ENCODE measurements at regions not wholly inside any gene's neighbourhood (a gene's known extent, or its start where the extent isn't known, plus 50 kb on each side); places are given as distances from the start of the nearest gene placed in this dataset.
A peak's percentile ranks its signal among the peaks of the same experiment; 100 is the strongest.
"Not testable (repeated sequence)": the region's sequence is repeated elsewhere in the genome, so short reads cannot be mapped to it uniquely, and the experiment has no call there.

GRCh38 chr2:133844214-133844892 lies 276.1 kb upstream of the NCKAP5 start:
- peak; percentile 42 for DNase-seq

DNA sequence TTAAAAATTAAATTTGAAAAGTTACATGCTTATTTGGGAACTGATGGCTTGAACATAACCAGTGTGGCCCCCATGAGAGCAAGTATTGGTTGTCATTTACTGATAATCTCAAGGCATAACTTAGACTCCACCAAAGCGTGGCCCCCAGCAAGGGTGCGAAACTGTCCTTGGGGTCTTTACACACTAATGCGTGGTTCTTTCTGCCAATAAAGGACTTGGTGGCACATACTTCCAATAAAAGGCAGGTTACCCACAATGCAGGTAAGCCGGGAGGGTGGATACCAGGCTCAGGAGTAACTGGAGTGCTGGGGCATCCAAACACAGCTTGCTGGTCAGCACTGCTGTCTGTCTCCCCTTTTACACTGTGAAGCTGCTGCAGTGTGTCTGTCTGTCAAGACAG lies 278.2 kb upstream of the NCKAP5 start:
- no peak for DNase-seq

GRCh38 chr2:133847591-133847990 lies 279.3 kb upstream of the NCKAP5 start:
- no peak for DNase-seq

DNA sequence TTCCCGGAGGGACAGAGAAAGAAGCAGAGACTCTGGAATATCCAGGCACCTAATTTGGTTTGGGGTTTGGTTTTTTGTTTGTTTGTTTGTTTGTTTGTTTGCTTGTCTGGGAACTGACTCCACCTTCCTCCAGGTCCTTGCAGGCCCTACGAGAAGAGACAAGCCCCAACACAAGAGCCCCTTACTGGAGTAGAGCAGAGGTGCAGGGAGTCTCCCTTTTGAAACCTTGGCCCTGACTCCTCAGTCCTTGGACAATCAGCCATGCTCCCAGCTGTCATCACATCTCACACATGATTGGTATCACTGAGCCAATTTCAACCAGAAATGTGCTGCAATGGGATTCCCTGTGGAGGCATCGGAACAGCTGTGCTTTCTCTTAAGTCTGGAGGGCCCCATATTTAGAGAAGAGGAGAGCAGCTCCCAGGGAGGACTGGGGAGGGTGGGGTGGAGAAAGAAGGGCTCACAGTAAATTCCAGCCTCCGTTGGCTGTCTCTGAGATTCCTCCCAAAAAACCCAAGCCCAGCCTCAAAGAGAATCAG lies 279.9 kb upstream of the NCKAP5 start:
- no peak for DNase-seq

DNA sequence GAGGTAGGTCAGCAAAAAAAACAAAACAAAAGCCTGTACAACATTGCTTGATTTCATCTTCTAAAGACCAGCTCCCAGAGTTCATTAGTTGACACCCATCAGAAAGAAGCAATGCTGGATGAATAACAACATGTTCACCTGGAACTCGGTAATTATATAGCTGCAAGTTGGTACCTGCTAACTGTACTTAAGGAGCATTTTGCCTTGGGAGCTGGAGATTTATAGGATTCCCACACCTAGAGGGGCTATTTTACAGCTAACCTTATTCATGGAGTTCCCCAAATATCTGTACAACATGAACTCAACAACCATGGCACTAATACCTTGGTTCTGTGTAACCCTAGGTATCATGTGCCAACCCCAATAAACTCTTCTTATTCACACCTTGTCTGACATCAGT lies 281.1 kb upstream of the NCKAP5 start:
- no peak for DNase-seq

- DNase-seq, result no peak
These were observed 286.4 kb upstream of the NCKAP5 start for GRCh38 chr2:133854603-133855200.

DNA sequence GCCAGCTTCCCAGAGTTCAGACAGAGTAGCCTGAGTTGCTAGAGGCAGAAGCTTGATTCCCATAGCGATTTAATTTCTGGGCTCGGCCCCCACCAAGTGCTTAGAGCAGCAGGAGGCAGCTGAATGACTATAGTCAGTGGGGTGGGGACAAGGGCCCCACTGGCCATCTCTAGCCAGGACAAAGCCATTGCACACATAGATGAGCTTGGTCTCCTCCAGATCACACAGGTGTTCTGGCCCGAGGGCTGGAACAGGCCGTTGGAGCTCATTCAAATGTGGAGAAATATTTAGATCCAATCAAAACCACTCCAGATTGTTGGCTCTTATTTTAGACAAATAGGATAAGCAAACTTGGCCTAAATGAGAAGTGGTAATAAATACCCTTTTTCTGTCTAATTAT lies 287.3 kb upstream of the NCKAP5 start:
- DNase-seq, result no peak

- DNase-seq, result no peak
These were observed 288.4 kb upstream of the NCKAP5 start for GRCh38 chr2:133856678-133857077.

- no peak for DNase-seq
These were observed 291.3 kb upstream of the NCKAP5 start for GRCh38 chr2:133859578-133859977.

- DNase-seq, result no peak
These were observed 294.2 kb upstream of the NCKAP5 start for GRCh38 chr2:133862400-133862977.

GRCh38 chr2:133863106-133863800 lies 295.0 kb upstream of the NCKAP5 start:
- no peak for DNase-seq

DNA sequence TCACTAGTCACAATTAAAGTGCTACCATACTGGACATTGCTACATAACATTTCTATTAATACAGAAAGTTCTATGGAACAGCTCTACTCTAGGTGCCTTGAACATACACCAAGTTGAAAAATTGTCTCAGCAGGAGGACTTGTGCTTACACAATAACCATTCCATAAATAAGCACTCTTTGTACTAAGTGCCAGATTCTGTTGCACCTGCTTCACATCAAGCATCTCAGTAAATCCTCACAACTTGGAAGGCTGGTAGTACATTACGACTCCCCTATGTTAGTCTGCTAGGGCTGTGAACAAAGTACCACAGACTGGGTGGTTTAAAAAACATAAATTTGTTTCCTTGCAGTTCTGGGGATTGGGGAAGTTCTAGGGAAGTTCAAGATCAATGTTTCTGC lies 296.9 kb upstream of the NCKAP5 start:
- no peak for DNase-seq

GRCh38 chr2:133867166-133867565 lies 298.9 kb upstream of the NCKAP5 start:
- DNase-seq, result no peak

DNA sequence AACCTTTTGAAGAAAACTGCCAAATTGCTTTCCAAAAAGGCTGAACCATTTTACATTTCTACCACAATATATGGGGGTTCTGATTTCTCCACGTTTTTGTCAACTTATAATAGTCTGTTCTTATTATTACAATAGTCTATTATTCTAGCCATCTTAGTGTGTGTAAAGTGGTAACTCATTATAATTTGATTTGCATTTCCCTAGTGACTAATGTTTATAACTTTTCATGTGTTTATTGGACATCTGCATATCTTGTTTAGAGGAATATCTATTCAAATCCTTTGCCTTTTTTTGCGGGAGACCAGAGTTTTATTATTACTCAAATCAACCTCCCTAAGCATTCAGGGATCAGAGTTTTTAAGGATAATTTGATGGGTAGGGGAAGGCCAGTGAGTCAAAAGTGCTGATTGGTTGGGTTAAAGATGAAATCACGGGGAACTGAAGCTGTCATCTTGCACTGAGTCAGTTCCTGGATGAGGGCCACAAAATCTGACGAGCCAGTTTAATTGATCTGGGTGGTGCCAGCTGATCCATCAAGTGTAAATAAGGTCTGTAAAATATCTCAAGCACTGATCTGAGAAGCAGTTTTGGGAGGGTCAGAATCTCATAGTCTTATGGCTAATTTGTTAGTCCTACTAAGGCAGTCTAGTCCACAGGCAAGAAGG lies 303.4 kb upstream of the NCKAP5 start:
- no peak for DNase-seq

DNA sequence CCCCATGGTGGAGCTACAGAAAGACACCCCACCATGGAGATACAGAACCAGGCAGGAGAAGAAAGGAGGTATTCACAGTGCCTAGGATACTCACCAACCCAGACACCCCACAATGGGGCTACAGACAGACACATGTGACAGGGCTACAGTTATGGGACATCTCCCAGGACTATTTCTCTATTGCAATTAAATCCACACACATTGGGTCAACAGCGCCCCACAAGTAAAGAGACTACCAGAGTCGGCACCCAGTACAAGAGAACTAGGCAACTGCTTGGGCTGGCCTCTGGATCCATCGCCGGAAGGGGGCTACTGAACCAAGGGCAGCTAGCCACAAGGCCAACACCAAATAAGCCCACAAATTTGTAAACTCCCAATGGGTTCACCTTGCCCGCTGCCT lies 310.1 kb upstream of the NCKAP5 start:
- DNase-seq, result no peak

- DNase-seq, result no peak
These were observed 311.4 kb upstream of the NCKAP5 start for GRCh38 chr2:133879703-133880102.

- not testable (repeated sequence) for DNase-seq
These were observed 313.9 kb upstream of the NCKAP5 start for GRCh38 chr2:133882159-133882558.

GRCh38 chr2:133884739-133885381 lies 316.6 kb upstream of the NCKAP5 start:
- no peak for DNase-seq

GRCh38 chr2:133885847-133886246 lies 317.6 kb upstream of the NCKAP5 start:
- DNase-seq, result no peak

DNA sequence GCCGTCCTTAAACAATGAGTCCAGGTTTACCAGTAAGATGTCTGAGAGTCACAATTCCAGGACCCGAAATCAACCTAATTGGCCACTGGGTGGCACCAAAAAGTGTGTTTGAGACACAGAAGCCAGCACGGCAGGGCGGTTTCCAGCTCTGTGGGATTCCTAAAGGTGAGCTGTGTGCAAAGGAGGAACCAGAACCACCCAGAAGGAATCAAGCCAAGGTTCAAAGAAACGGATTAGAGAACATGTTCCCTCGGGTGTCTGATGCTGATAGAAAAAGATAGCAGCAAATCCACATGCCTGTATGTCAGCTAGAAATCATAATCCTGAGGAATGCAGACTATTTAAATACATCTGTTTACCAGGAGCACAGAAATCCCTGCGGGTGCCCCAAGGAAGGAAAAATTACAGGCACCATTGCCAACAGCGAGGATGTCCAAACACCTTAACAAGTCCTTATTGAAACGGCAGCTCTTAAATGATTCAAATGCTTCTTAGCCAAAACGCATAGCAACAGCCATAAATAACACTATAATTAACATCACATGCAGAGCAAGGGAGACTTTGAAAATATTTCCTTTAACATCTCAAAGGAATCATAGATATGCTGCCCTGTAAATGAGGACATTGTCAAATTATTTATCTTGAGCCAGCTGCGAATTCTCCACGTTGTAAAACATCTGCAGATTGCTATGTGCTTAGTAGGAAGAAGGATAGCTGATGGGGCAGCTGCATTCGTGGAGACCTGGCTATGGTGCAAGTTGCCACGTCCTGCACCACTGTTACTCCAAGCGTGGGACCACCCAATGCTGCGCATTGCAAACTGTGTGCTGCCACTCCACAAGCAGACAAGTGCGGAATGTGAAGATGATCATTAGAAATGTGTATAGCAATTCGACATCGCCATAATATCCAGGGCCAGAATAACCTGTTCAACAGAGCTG lies 318.7 kb upstream of the NCKAP5 start:
- peak; percentile 33 for DNase-seq

DNA sequence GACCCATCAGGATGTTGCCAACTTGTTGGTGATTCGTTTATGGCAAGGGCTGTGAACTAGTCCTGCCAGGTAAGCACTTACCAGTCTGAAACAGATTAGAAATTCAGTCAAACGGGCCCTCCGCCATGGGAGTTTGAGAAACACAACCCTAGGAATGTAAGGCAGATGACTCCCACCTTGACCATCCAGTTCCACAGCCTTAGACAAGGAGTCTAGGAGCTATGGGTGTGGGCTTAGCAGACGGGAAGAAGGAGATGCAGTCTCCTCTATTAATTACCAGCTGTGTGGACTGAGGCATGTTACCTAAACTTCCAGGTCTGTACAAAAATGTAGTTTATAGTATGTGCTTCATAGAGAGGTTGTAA lies 319.4 kb upstream of the NCKAP5 start:
- DNase-seq, result no peak

DNA sequence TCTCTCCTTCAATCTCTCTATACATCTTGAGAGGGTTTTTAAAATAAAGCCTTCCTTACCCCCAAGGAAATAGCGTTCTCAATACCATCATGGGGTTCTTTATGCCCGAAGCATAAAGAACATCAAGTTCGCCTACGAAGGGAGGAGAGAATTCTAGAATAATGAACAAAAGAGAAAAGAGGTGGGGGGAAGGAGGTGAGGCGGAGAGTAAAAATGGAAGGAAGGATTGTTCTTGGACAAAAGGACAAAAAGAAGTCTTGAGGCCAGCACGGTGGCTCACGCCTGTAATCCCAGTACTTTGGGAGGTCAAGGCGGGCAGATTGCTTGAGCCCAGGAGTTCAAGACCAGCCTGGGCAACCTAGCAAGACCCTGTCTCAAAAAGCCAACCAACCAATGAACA lies 319.8 kb upstream of the NCKAP5 start:
- DNase-seq, result no peak
